Breast epithelium (tissue), 3 donors: ENCODE measurements at regions not wholly inside any gene's neighbourhood (a gene's known extent, or its start where the extent isn't known, plus 50 kb on each side); places are given as distances from the start of the nearest gene placed in this dataset.

Experiments
- POLR2A ChIP-seq: fragments of 450-650 bp; IDR thresholded peaks from one replicate; pipeline ENCODE4 v1.6.1; 2016; ENCODE audit warnings: antibody characterized with exemption, mild to moderate bottlenecking, moderate library complexity
- POLR2AphosphoS5 ChIP-seq, 3 donors: sonication (generic); formaldehyde crosslinking; IDR thresholded peaks; one replicate each; pipeline ENCODE4 v1.6.1; 2017; ENCODE audit warnings: antibody characterized with exemption in 3 of 3
- TF ChIP-seq, protein P1 (sequence below), 3 donors: fragments of 450-650 bp; IDR thresholded peaks; one replicate each; pipeline ENCODE4 v1.5.1; 2016 to 2017; ENCODE audit warnings: antibody characterized with exemption in 3 of 3, mild to moderate bottlenecking in 3 of 3, moderate library complexity in 3 of 3

GRCh38 chr3:9308298-9308990, 54.4 kb upstream of the THUMPD3 start:
- TF ChIP-seq, protein P1, sequence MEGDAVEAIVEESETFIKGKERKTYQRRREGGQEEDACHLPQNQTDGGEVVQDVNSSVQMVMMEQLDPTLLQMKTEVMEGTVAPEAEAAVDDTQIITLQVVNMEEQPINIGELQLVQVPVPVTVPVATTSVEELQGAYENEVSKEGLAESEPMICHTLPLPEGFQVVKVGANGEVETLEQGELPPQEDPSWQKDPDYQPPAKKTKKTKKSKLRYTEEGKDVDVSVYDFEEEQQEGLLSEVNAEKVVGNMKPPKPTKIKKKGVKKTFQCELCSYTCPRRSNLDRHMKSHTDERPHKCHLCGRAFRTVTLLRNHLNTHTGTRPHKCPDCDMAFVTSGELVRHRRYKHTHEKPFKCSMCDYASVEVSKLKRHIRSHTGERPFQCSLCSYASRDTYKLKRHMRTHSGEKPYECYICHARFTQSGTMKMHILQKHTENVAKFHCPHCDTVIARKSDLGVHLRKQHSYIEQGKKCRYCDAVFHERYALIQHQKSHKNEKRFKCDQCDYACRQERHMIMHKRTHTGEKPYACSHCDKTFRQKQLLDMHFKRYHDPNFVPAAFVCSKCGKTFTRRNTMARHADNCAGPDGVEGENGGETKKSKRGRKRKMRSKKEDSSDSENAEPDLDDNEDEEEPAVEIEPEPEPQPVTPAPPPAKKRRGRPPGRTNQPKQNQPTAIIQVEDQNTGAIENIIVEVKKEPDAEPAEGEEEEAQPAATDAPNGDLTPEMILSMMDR (IDR thresholded peaks at IDR 0.05), result no peak
- TF ChIP-seq POLR2AphosphoS5 (IDR thresholded peaks at IDR 0.05) (no peak), POLR2A (no peak)
